OCI-LY7 (cell line): ENCODE measurements at regions not wholly inside any gene's neighbourhood (a gene's known extent, or its start where the extent isn't known, plus 50 kb on each side); places are given as distances from the start of the nearest gene placed in this dataset.

Experiments
- BruUV-seq: library from RNA; stranded (reverse); fragments of 400-500 nt; replicated peaks from 2 replicates; lab custom pipeline; 2021; lab: Mats Ljungman, UMichigan
- CTCF ChIA-PET: fragments of 300-600 bp; sonication (Branson Sonifier 250); formaldehyde crosslinking; loops from one replicate; lab custom pipeline; 2022; ENCODE audit warnings: antibody characterized with exemption; ENCODE audit not compliant: unreplicated experiment; lab: Charles Lee
- POLR2A ChIA-PET: fragments of 300-600 bp; sonication (Branson Sonifier 250); formaldehyde crosslinking; loops from one replicate; lab custom pipeline; 2022; ENCODE audit warnings: antibody characterized with exemption; lab: Charles Lee
- DNase-seq: peaks from one replicate; pipeline ENCODE4 v3.0.0-alpha.2; 2015; ENCODE audit warnings: low spot score
- H2AFZ ChIP-seq: fragments of 200-600 bp; sonication (generic), shearing (Covaris generic); 2 replicates; pipeline ENCODE4 v1.6.1; 2014; ENCODE audit warnings: mild to moderate bottlenecking, antibody characterized with exemption, low read length, moderate library complexity
- H3K27ac ChIP-seq: fragments of 200-600 bp; sonication (generic); 2 replicates; pipeline ENCODE4 v1.5.1; 2014; ENCODE audit warnings: mixed run types, low read depth, mild to moderate bottlenecking, moderate library complexity, low read length, inconsistent platforms; ENCODE audit not compliant: poor library complexity, severe bottlenecking
- H3K36me3 ChIP-seq: fragments of 200-600 bp; sonication (generic); 2 replicates; pipeline ENCODE4 v1.6.1; 2014; ENCODE audit warnings: mild to moderate bottlenecking, antibody characterized with exemption, low read length, moderate library complexity, mixed read lengths; ENCODE audit not compliant: insufficient read depth
- H3K4me1 ChIP-seq: fragments of 200-600 bp; sonication (generic); 2 replicates; pipeline ENCODE4 v1.5.1; 2014; ENCODE audit warnings: mild to moderate bottlenecking, low read length; ENCODE audit not compliant: insufficient read depth, poor library complexity, severe bottlenecking
- H3K4me2 ChIP-seq: fragments of 200-600 bp; sonication (generic); 2 replicates; pipeline ENCODE4 v1.6.1; 2014; ENCODE audit warnings: mild to moderate bottlenecking, low read length
- H3K4me3 ChIP-seq: fragments of 200-600 bp; sonication (generic); 2 replicates; pipeline ENCODE4 v1.5.1; 2014; ENCODE audit warnings: mild to moderate bottlenecking, low read depth, low read length; ENCODE audit not compliant: poor library complexity, severe bottlenecking
- H3K79me2 ChIP-seq: fragments of 200-600 bp; sonication (generic); 2 replicates; pipeline ENCODE4 v1.6.1; 2016; ENCODE audit warnings: low read depth, mild to moderate bottlenecking, low read length, moderate library complexity, mixed read lengths; ENCODE audit not compliant: insufficient read depth
- H3K9me2 ChIP-seq: fragments of 200-600 bp; sonication (generic); 2 replicates; pipeline ENCODE4 v1.6.1; 2016; ENCODE audit warnings: mild to moderate bottlenecking, low read length, mixed read lengths; ENCODE audit not compliant: insufficient read depth
- H3K9me3 ChIP-seq: fragments of 200-600 bp; sonication (generic); 2 replicates; pipeline ENCODE4 v1.6.1; 2014; ENCODE audit warnings: mild to moderate bottlenecking, mixed run types, low read length, mixed read lengths
- H4K20me1 ChIP-seq: fragments of 200-600 bp; sonication (generic); 2 replicates; pipeline ENCODE4 v1.6.1; 2014; ENCODE audit warnings: mild to moderate bottlenecking, antibody characterized with exemption, low read length, moderate library complexity, mixed read lengths; ENCODE audit not compliant: insufficient read depth
- CTCF ChIP-seq: fragments of 200-600 bp; sonication (generic); conservative IDR thresholded peaks from 2 replicates; pipeline ENCODE4 v1.5.1; 2014; ENCODE audit warnings: mild to moderate bottlenecking, antibody characterized with exemption, low read length, moderate library complexity, mixed read lengths
- EZH2phosphoT487 ChIP-seq: fragments of 200-600 bp; sonication (generic); IDR thresholded peaks from 2 replicates; pipeline ENCODE4 v1.6.1; 2018; ENCODE audit warnings: low read depth, borderline replicate concordance, mild to moderate bottlenecking, mixed run types, antibody characterized with exemption, low read length, moderate library complexity, mixed read lengths
- intact Hi-C: fragments of 100-400 bp; cut with micrococcal nuclease; formaldehyde crosslinking; loops from one replicate; pipeline ENCODE4 v1.10.0; 2022; ENCODE audit not compliant: unreplicated experiment

GRCh38 chr11:112322173-112322790, 61.6 kb upstream of the PLET1 start:
- Histone ChIP-seq H3K27ac (no peak overlapping the region), H3K4me1 (no peaks in the 10 kb centered on the region), H3K9me3 (no peaks in the 10 kb centered on the region), H3K4me3 (no peak overlapping the region), H3K36me3 (no peaks in the 10 kb centered on the region), H2AFZ (0 out of 2 replicates have a peak overlapping the region, but pooled peaks have one; percentile 25), H3K79me2 (no peaks in the 10 kb centered on the region), H3K4me2 (no peak overlapping the region), H3K9me2 (no peaks in the 10 kb centered on the region), H4K20me1 (no peaks in the 10 kb centered on the region)
- no peak for TF ChIP-seq EZH2phosphoT487
- TF ChIP-seq CTCF = no peak
- DNase-seq = no peak
- intact Hi-C loops = no loop called here
- BruUV-seq = no TSS peak
- ChIA-PET CTCF (no interaction called here), POLR2A (no interaction called here)

- ChIA-PET CTCF (no interaction called here), POLR2A (no interaction called here)
- TF ChIP-seq EZH2phosphoT487 (no peak), CTCF (no peak)
- H3K9me3 ChIP-seq = no peaks in the 10 kb centered on the region
- no peaks in the 10 kb centered on the region for H3K9me2 ChIP-seq
- no peak overlapping the region for H3K4me2 ChIP-seq
- no peaks in the 10 kb centered on the region for H3K79me2 ChIP-seq
- DNase-seq = no peak
- H3K4me1 ChIP-seq = no peaks in the 10 kb centered on the region
- BruUV-seq = no TSS peak
- H3K4me3 ChIP-seq = no peak overlapping the region
- no peak overlapping the region for H3K27ac ChIP-seq
- no peaks in the 10 kb centered on the region for H4K20me1 ChIP-seq
- H2AFZ ChIP-seq = no peak overlapping the region
- no peaks in the 10 kb centered on the region for H3K36me3 ChIP-seq
- intact Hi-C loops = no loop called here
Measured at GRCh38 chr11:112334381-112334780, 73.7 kb upstream of the PLET1 start.

DNA sequence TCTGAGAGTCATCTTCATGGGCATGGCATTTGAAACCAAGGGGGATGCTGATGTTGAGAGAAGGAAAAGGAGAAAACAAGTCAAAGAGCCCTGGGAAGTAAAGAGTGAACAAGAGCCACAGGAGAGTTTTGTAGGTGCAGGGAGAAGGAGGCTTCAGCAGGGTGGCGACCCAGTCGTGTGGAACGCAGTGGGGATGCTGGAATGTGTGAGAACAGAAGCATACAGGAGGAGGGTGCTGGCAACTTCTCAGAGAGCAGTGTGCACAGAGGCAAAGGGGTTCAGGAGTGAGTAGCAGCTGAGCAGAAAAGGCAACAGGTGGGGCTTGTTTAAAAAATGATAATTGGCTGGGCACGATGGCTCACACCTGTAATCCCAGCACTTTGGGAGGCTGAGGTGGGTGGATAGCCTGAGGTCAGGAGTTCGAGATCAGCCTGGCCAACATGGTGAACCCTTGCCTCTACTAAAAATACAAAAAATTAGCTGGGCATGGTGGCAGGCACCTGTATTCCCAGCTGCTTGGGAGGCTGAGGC, 75.8 kb upstream of the PLET1 start:
- BruUV-seq = no TSS peak
- Histone ChIP-seq H3K36me3 (no peaks in the 10 kb centered on the region), H3K27ac (no peak overlapping the region), H3K79me2 (no peaks in the 10 kb centered on the region), H3K4me3 (no peak overlapping the region), H3K4me2 (no peak overlapping the region), H3K9me2 (no peaks in the 10 kb centered on the region), H2AFZ (no peak overlapping the region), H3K9me3 (no peaks in the 10 kb centered on the region), H4K20me1 (no peaks in the 10 kb centered on the region), H3K4me1 (no peaks in the 10 kb centered on the region)
- CTCF ChIA-PET = no interaction called here
- intact Hi-C loops = no loop called here
- no peak for DNase-seq
- TF ChIP-seq CTCF (no peak), EZH2phosphoT487 (no peak)
- POLR2A ChIA-PET = no interaction called here
